ENCODE measurements at regions not wholly inside any gene's neighbourhood (a gene's known extent, or its start where the extent isn't known, plus 50 kb on each side); places are given as distances from the start of the nearest gene placed in this dataset.

DNA sequence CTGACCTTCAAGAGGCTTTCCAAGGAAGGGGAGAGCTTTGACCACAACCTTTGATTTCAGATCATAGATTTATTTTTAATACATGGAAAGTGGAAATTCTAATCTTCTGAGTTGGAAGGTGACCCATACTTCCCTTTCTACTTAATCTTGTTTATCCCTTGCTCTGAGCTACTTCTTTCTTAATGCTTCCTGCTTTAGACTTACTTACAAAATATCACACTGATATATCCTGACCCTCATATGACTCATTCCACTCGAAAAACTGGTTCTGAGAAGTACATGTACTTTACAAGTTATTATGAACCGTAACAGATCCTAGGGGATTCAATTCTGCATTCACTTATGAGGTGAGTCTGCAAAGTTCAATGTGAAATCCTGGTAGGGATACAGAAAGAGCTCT lies 76.2 kb upstream of the IRS2 start:
- DNase-seq (ENCODE audit: low read depth, low spot score), result no peak

- DNase-seq (ENCODE audit: low read depth, low spot score), result no peak
Measured at GRCh38 chr13:109859898-109860297, 73.5 kb upstream of the IRS2 start.

GRCh38 chr13:109859216-109859835 lies 72.9 kb upstream of the IRS2 start:
- no peak for DNase-seq (ENCODE audit: low read depth, low spot score)

- no peak for DNase-seq (ENCODE audit: low read depth, low spot score)
Measured at GRCh38 chr13:109858319-109858718, 71.9 kb upstream of the IRS2 start.

GRCh38 chr13:109857803-109858202 lies 71.4 kb upstream of the IRS2 start:
- DNase-seq (ENCODE audit: low read depth, low spot score), result no peak

DNA sequence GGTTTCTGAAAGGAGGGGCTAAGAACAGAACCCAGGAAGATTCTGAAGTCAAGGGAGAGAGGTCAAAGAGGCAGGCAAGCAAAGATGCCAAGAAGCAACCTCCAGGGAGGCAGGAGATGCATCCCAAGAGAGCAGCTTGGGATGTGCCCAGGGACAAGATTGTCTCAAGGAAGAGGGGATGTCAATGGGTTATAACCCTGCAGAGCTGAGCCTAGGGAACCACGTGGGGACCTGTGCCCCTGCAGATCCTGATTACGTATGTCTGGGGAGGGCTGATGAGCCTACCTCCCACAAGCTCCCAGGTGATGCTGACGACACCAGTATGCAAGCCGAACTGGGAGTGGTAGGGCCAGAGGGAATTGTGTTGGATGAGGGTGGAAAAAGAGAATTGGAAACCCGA lies 70.9 kb upstream of the IRS2 start:
- no peak for DNase-seq (ENCODE audit: low read depth, low spot score)

- DNase-seq (ENCODE audit: low read depth, low spot score), result no peak
Measured at GRCh38 chr13:109856350-109856749, 70.0 kb upstream of the IRS2 start.

DNA sequence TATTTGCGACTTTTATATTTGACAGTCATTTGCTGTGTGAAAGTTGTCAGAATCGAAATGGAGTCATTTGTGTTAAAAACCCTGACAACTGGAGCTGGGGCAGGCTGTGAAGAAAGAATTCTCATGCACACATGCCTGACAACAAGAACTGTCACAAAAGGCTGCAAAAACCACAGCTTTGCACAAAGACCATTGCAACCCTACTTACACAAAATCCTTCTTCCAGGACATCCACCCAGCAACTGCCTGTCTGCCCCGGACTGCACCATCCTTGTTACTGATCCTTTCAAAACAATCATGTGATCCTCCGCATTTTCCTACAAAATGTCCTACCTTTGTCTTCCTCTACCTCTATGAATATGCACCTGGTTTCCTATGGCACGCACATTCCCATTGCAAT lies 66.8 kb upstream of the IRS2 start:
- DNase-seq (ENCODE audit: low read depth, low spot score), result no peak

DNA sequence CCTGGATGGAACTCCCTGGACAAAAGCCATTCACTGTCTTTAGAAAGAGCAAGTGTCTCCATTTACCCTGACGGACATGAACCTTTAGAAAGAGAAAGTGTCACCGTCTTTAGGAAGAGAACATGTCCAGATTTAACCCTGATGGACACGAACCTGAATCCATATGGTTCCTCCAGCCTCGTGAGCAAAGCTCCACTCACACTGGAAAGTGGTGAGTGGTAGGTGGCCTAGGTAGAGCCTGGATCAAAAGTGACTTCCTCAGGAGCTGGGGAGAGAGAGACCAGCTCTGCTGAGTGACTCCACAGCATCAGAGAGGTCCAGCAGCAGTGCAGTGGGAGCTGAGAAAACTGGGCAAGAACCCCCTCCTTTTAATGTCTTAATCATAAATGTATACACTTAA lies 59.8 kb upstream of the IRS2 start:
- DNase-seq (ENCODE audit: low read depth, low spot score), result no peak

DNA sequence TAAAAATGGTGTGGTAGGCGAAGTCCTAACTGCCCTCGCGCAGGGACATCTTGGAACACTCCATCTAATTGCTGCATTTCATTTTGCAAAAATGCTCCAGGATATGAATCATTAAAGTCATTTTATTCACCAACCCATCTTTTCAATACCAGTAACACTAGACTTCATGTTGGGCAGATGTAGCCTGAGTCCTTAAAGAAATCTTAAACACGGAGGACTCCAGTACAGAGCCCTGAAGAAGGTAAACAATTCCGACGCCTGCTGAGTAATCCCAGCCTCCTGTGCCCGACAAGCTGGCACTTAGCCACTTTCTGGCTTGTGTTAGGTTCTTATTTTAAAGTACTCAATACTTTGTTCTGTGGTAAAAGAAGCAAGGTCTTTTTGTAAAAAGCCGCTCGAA lies 58.0 kb upstream of the IRS2 start:
- peak; percentile 36 for DNase-seq (ENCODE audit: low read depth, low spot score)

GRCh38 chr13:109843695-109844094 lies 57.3 kb upstream of the IRS2 start:
- DNase-seq (ENCODE audit: low read depth, low spot score), result no peak

GRCh38 chr13:109842212-109842920 lies 56.0 kb upstream of the IRS2 start:
- no peak for DNase-seq (ENCODE audit: low read depth, low spot score)

DNA sequence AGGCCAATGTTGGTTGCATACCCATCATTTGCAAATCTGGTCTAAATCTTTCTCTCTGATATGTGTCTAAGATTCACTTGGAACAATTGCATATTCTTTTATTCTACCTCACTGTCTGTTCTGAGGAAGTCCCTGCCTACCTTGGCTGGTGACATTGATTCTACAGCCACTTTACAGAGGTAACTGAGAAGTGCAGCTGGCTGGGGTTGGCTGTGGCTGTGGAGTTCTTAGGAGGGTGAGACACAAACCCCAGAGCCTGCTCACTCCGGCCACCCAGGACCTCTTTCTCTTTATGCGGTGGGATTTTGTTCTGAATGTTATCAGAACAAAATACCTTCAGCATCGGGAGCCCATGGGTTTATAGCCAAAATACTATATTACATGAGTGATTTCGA lies 54.5 kb upstream of the IRS2 start:
- no peak for DNase-seq (ENCODE audit: low read depth, low spot score)

- no peak for DNase-seq (ENCODE audit: low read depth, low spot score)
Measured at GRCh38 chr13:109840201-109840892, 54.0 kb upstream of the IRS2 start.

- no peak for DNase-seq (ENCODE audit: low read depth, low spot score)
Measured at GRCh38 chr13:109836629-109837607, 50.5 kb upstream of the IRS2 start.

Data from smooth muscle cell of the brain vasculature (primary cell).